ENCODE measurements at regions not wholly inside any gene's neighbourhood (a gene's known extent, or its start where the extent isn't known, plus 50 kb on each side); places are given as distances from the start of the nearest gene placed in this dataset.

- DNase-seq: no peak
These were observed 124.2 kb downstream of the CEBPB start for GRCh38 chr20:50314678-50315335.

- DNase-seq: no peak
These were observed 125.2 kb downstream of the CEBPB start for GRCh38 chr20:50315586-50316551.

GRCh38 chr20:50317116-50317515, 126.5 kb downstream of the CEBPB start:
- DNase-seq: no peak

- DNase-seq: no peak
These were observed 127.0 kb downstream of the CEBPB start for GRCh38 chr20:50317609-50318008.

GRCh38 chr20:50318710-50319109, 128.1 kb downstream of the CEBPB start:
- DNase-seq: no peak

- no peak for DNase-seq
These were observed 129.6 kb downstream of the CEBPB start for GRCh38 chr20:50320005-50320900.

- peak; percentile 86 for DNase-seq
These were observed 130.5 kb downstream of the CEBPB start for GRCh38 chr20:50320901-50321796.

- peak; percentile 62 for DNase-seq
These were observed 131.3 kb downstream of the CEBPB start for GRCh38 chr20:50321797-50322480.

GRCh38 chr20:50322703-50323131, 132.1 kb downstream of the CEBPB start:
- no peak for DNase-seq

GRCh38 chr20:50323209-50323608, 132.6 kb downstream of the CEBPB start:
- no peak for DNase-seq

GRCh38 chr20:50323777-50324775, 133.4 kb downstream of the CEBPB start:
- DNase-seq: no peak

GRCh38 chr20:50325215-50325614, 134.6 kb downstream of the CEBPB start:
- no peak for DNase-seq

- no peak for DNase-seq
These were observed 135.0 kb downstream of the CEBPB start for GRCh38 chr20:50325651-50326050.

- no peak for DNase-seq
These were observed 137.0 kb downstream of the CEBPB start for GRCh38 chr20:50327666-50328065.

- DNase-seq: no peak
These were observed 137.8 kb downstream of the CEBPB start for GRCh38 chr20:50328222-50328979.

GRCh38 chr20:50328996-50329898, 138.6 kb downstream of the CEBPB start:
- DNase-seq: no peak

GRCh38 chr20:50329981-50330503, 139.4 kb downstream of the CEBPB start:
- DNase-seq: no peak

Data from left hindlimb (tissue), 1 donor.